ENCODE measurements at regions not wholly inside any gene's neighbourhood (a gene's known extent, or its start where the extent isn't known, plus 50 kb on each side); places are given as distances from the start of the nearest gene placed in this dataset.
A peak's percentile ranks its signal among the peaks of the same experiment; 100 is the strongest.

GRCh38 chr20:50297498-50298376, 107.1 kb downstream of the CEBPB start:
- H3K36me3 Mint-ChIP-seq = no peaks in the 10 kb centered on the region

DNA sequence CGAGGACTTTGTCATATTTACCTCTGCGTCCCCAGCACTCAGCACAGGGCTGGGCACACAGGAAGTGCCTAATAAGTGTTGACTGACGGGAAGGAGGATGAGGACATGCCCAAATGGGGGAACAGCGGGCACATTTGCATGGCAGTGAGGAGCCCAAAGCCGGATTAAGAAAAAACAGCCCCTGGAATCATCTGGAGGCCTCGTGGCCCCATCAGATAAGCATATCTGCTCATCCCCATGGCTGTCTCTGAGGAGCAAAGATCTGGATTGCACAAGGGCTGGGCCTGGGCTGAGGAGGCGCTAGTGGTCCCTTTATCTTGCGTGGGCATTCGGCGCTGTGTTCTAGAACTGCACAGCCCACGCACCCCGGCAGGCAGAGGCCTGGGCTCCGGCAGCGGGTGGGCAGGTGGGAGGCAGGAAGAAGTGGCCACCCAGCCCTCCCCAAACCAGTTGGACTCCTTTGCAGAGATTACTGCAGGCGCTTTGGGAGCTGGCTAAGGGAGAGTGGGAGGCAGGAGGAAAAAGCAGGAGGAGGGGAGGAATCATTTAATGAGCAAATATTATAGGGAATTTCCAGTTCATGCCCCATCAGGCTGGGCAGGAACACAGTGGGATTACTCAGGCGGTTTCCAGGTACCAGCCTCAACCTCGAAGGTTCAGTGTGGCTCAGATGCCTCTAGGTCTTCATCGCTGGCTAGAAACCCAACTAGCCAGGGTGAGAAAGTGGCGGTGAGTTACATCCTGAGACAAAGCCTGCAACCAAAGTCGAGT, 108.1 kb downstream of the CEBPB start:
- intact Hi-C loops (cut with micrococcal nuclease) = no loop called here
- no peaks in the 10 kb centered on the region for H3K36me3 Mint-ChIP-seq
- DNase-seq (peak in 1 of 2 donors; percentile 22), ATAC-seq (peak; percentile 73 to 96 (median 82))
- peaks cover 38 to 45% of the 10 kb centered on the region in 2 donors for H3K27me3 Mint-ChIP-seq (ENCODE audit: low read depth in 2 of 2)
- Histone ChIP-seq H3K9me3 (ENCODE audit: control insufficient read depth, insufficient read depth, low read length) (no peaks in the 10 kb centered on the region), H3K4me3 (ENCODE audit: low read length) (no peak overlapping the region), H3K27me3 (ENCODE audit: control insufficient read depth, insufficient read depth, low read length) (peaks cover 12% of the 10 kb centered on the region), H3K4me1 (ENCODE audit: control insufficient read depth, insufficient read depth, low read length) (peaks cover 25% of the 10 kb centered on the region), H3K27ac (ENCODE audit: low read length) (no peak overlapping the region), H3K36me3 (ENCODE audit: control insufficient read depth, insufficient read depth, low read length) (no peaks in the 10 kb centered on the region)
- H3K9me3 Mint-ChIP-seq = no peaks in the 10 kb centered on the region
- H3K4me3 Mint-ChIP-seq = no peak overlapping the region
- 75% methylated on average over 20 of the region's 20 CpGs for WGBS (ENCODE audit: insufficient coverage)
- H3K27ac Mint-ChIP-seq = no peak overlapping the region
- peaks cover 14 to 29% of the 10 kb centered on the region in 2 donors for H3K4me1 Mint-ChIP-seq
- no peak for TF ChIP-seq CTCF (IDR thresholded peaks at IDR 0.05)

More at GRCh38 chr20:50297498-50298376, 107.1 kb downstream of the CEBPB start:
- H3K9me3 Mint-ChIP-seq = no peaks in the 10 kb centered on the region
- H3K4me1 Mint-ChIP-seq = peaks cover 14 to 29% of the 10 kb centered on the region in 2 donors
- WGBS (ENCODE audit: insufficient coverage) = 59% methylated on average over 14 of the region's 14 CpGs
- no peak overlapping the region for H3K27ac Mint-ChIP-seq
- H3K27me3 ChIP-seq (ENCODE audit: control insufficient read depth, insufficient read depth, low read length) = peaks cover 13% of the 10 kb centered on the region
- no peak overlapping the region for H3K4me3 Mint-ChIP-seq
- no peaks in the 10 kb centered on the region for H3K36me3 ChIP-seq (ENCODE audit: control insufficient read depth, insufficient read depth, low read length)
- H3K9me3 ChIP-seq (ENCODE audit: control insufficient read depth, insufficient read depth, low read length) = no peaks in the 10 kb centered on the region
- no peak overlapping the region for H3K27ac ChIP-seq (ENCODE audit: low read length)
- no peak for DNase-seq
- TF ChIP-seq CTCF (IDR thresholded peaks at IDR 0.05) = no peak
- peaks cover 28 to 42% of the 10 kb centered on the region in 2 donors for H3K27me3 Mint-ChIP-seq (ENCODE audit: low read depth in 2 of 2)
- H3K4me3 ChIP-seq (ENCODE audit: low read length) = no peak overlapping the region
- ATAC-seq = no peak
- H3K4me1 ChIP-seq (ENCODE audit: control insufficient read depth, insufficient read depth, low read length) = peaks cover 30% of the 10 kb centered on the region
- intact Hi-C loops (cut with micrococcal nuclease) = no loop called here

- Histone ChIP-seq H3K4me1 (ENCODE audit: control insufficient read depth, insufficient read depth, low read length) (peaks cover 25% of the 10 kb centered on the region), H3K9me3 (ENCODE audit: control insufficient read depth, insufficient read depth, low read length) (no peaks in the 10 kb centered on the region), H3K27ac (ENCODE audit: low read length) (no peak overlapping the region), H3K4me3 (ENCODE audit: low read length) (no peak overlapping the region), H3K36me3 (ENCODE audit: control insufficient read depth, insufficient read depth, low read length) (no peaks in the 10 kb centered on the region), H3K27me3 (ENCODE audit: control insufficient read depth, insufficient read depth, low read length) (peaks cover 7% of the 10 kb centered on the region)
- Mint-ChIP-seq H3K27me3 (ENCODE audit: low read depth in 2 of 2) (peaks cover 40 to 44% of the 10 kb centered on the region in 2 donors), H3K27ac (no peak overlapping the region), H3K9me3 (no peaks in the 10 kb centered on the region), H3K4me3 (no peak overlapping the region), H3K36me3 (no peaks in the 10 kb centered on the region), H3K4me1 (peaks cover 14 to 29% of the 10 kb centered on the region in 2 donors)
- 91% methylated on average over 6 of the region's 6 CpGs for WGBS (ENCODE audit: insufficient coverage)
- no peak for TF ChIP-seq CTCF (IDR thresholded peaks at IDR 0.05)
- intact Hi-C loops (cut with micrococcal nuclease) = no loop called here
- ATAC-seq (no peak), DNase-seq (no peak)
Measured at GRCh38 chr20:50299325-50299629, 108.6 kb downstream of the CEBPB start.
